Raji (cell line): ENCODE measurements at regions not wholly inside any gene's neighbourhood (a gene's known extent, or its start where the extent isn't known, plus 50 kb on each side); places are given as distances from the start of the nearest gene placed in this dataset.

Experiments used
- POLR2A ChIP-seq: IDR thresholded peaks from 2 replicates; pipeline ENCODE4 v1.6.1; 2011; ENCODE audit warnings: low read depth, low read length, control low read depth; ENCODE audit not compliant: insufficient read depth

- TF ChIP-seq POLR2A, result no peak
Measured at GRCh38 chr21:25528515-25528914, 78.8 kb downstream of the MRPL39 start.

DNA sequence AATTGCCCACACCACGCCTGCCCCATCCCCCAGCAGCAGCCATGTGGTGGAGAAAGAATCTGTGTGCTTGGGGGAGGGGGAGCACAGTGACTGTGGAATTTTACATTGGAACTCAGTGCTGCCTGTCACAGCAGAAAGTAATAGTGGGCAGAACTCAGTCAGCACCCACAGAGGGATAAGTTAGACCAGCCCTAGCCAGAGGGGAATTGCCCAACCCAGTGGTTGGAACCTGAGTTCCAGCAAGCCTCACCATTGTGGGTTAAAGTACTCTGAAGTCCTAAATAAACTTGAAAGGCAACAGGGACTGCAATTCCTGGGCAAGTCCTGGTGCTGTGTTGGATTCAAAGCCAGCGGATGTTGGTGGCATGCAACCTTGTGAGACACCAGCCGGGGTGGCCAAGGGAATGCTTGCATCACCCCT is 88.8 kb downstream of the MRPL39 start:
- no peak for TF ChIP-seq POLR2A

GRCh38 chr21:25515484-25516405 is 91.5 kb downstream of the MRPL39 start:
- TF ChIP-seq POLR2A, result no peak

DNA sequence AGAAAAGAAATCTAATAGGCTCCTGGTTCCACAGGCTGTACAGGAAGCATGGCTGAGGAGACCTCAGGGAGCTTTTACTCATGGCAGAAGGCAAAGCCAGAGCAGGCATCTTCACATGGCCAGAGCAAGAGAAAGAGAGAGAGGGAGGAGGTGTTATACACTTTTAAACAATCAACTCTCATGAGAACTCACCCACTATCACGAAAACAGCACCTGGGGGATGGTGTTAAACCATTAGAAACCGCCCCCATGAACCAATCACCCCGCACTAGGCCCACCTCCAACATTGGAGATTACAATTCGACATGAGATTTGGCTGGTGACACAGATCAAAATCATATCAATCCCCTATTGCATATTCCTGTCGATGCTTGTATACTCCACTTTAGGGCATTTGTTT is 93.5 kb downstream of the MRPL39 start:
- no peak for TF ChIP-seq POLR2A

DNA sequence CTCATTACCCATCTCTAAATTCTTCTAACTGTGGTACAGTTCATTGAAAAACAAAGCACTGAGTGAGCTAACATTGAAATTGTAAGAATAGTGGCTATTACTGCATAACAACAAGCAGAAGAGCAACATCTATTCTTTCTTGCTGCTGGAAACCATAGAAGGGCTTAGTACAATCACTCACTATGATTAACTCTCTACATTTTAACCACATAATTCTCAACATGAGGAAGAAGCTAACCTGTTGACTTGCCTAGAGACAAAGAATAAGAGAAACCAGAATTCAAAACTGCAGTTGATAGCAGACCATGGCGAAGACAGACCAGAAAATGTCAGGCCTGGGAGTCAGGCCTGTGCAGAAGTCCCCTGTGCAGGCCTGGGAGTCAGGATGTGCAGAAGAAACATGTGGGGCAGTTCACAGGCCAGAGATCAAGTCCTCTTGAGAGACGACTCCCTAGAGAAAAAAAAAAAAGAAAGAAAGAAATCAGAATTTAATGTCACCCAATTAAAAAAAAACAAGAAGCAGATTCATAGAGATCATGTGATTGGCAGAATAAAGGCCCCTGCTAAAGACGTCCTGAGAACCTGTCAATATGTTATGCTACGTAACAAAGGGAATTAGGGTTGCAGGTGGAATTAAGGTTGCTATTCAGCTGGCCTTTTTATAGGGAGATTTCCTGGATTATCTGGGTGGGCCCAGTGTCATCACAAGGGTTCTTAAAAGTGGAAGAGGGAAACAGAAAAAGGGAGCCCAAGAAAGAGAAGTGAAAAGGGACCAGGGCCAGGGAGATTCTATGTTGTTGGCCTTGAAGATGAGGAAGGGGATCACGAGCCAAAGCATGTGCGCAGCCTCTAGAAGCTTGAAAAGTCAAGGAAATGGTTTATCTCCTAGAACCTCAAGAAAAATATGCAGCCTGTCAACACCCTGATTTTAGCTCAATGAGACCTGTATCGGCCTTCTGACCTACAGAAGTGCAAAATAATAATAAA is 94.9 kb downstream of the MRPL39 start:
- no peak for TF ChIP-seq POLR2A

- TF ChIP-seq POLR2A, result no peak
Measured at GRCh38 chr21:25509862-25510261, 97.4 kb downstream of the MRPL39 start.

- no peak for TF ChIP-seq POLR2A
Measured at GRCh38 chr21:25508364-25508763, 98.9 kb downstream of the MRPL39 start.

DNA sequence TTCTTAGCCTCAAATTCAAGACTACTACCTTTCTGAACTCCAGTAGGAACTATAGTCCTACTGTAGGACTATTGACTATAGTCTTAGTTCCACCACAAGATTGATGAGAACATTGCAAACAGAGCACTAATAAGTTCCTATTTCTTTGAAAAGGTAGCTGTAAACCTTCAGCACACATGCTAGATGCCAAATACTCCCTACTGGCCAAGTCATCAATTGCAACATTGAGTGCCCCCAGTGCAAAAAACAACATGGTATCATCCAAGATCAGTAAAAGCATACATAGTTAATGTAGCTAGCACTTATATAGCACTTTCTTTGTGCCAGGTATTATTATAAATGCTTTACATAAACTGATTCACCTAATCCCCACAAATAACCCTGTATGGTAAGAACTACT is 99.8 kb downstream of the MRPL39 start:
- no peak for TF ChIP-seq POLR2A

GRCh38 chr21:25506887-25507286 is 100.4 kb downstream of the MRPL39 start:
- TF ChIP-seq POLR2A, result no peak

GRCh38 chr21:25506261-25506660 is 101.0 kb downstream of the MRPL39 start:
- no peak for TF ChIP-seq POLR2A

DNA sequence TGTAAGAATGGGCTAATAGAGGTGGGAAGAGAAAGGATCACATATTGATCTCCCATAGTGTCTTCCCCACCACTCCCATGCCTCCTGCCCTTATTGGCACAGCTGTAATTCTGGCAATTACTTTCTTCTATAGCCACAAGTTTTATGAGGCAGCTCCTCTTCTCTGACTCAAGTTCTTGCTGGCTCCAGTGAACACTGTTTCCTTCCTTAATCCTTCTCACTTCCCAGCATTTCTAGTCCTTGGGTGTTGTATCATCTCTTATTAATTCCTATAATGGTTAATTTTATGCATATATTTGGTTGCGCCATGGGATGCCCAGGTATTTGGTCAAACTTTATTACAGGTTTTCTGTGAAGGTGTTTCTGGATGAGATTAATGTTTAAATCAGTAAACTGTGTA is 103.3 kb downstream of the MRPL39 start:
- TF ChIP-seq POLR2A, result no peak

GRCh38 chr21:25501996-25502665 is 105.2 kb downstream of the MRPL39 start:
- no peak for TF ChIP-seq POLR2A

GRCh38 chr21:25501462-25501861 is 105.8 kb downstream of the MRPL39 start:
- TF ChIP-seq POLR2A, result no peak

DNA sequence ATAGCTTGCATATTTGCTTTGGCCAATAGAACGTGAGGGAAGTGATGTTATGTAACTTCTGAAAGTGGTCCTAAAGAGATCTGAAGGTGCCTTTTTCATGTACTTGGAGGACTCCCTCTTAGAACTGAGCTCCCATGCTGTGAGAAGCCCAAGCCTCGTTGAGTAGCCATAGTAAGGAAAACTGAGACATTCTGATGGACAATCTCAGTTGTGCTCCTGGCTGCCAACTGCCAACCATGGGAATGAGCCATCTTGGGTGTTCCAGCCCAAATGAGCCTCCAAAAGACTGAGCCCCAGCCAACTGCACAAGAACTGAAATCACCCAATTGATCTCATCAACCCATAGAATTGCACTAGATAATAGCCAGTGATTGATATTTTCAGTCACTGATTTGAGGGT is 106.7 kb downstream of the MRPL39 start:
- no peak for TF ChIP-seq POLR2A
